ENCODE measurements at regions not wholly inside any gene's neighbourhood (a gene's known extent, or its start where the extent isn't known, plus 50 kb on each side); places are given as distances from the start of the nearest gene placed in this dataset.

- TF ChIP-seq, protein P1, sequence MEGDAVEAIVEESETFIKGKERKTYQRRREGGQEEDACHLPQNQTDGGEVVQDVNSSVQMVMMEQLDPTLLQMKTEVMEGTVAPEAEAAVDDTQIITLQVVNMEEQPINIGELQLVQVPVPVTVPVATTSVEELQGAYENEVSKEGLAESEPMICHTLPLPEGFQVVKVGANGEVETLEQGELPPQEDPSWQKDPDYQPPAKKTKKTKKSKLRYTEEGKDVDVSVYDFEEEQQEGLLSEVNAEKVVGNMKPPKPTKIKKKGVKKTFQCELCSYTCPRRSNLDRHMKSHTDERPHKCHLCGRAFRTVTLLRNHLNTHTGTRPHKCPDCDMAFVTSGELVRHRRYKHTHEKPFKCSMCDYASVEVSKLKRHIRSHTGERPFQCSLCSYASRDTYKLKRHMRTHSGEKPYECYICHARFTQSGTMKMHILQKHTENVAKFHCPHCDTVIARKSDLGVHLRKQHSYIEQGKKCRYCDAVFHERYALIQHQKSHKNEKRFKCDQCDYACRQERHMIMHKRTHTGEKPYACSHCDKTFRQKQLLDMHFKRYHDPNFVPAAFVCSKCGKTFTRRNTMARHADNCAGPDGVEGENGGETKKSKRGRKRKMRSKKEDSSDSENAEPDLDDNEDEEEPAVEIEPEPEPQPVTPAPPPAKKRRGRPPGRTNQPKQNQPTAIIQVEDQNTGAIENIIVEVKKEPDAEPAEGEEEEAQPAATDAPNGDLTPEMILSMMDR (IDR thresholded peaks at IDR 0.05), result no peak
- TF ChIP-seq, protein P2, sequence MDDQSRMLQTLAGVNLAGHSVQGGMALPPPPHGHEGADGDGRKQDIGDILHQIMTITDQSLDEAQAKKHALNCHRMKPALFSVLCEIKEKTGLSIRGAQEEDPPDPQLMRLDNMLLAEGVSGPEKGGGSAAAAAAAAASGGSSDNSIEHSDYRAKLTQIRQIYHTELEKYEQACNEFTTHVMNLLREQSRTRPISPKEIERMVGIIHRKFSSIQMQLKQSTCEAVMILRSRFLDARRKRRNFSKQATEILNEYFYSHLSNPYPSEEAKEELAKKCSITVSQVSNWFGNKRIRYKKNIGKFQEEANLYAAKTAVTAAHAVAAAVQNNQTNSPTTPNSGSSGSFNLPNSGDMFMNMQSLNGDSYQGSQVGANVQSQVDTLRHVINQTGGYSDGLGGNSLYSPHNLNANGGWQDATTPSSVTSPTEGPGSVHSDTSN (IDR thresholded peaks at IDR 0.05), result no peak
Measured at GRCh38 chr10:125533866-125534265, 149.1 kb downstream of the TEX36 start.

Data from A549 (cell line).